ENCODE measurements at regions not wholly inside any gene's neighbourhood (a gene's known extent, or its start where the extent isn't known, plus 50 kb on each side); places are given as distances from the start of the nearest gene placed in this dataset.

DNA sequence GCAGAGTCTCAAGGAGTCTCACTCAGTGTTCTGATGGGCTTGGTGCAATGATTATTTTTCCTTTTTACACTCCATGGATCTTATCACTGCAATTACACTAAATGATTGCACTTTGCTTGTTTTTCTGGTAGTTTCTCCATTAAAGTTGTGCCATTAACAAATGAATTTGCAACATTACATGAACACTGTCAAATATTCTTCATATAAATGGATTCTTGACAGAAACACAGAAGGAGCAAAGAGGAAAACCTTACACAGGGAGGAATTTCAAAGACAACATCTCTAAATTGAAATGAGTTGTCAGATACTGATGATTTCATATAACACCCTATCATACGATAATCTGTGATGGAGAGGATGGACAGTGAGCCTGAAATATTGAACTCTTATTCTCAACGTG is 65.4 kb upstream of the CHST9 start:
- no peak overlapping the region for H3K27ac ChIP-seq
- POLR2A ChIA-PET (ENCODE audit: low non-redundant PET) = no interaction called here
- CTCF ChIA-PET = no interaction called here
- no peak for DNase-seq (ENCODE audit: low spot score)
- TF ChIP-seq CTCF (conservative IDR thresholded peaks at IDR 0.05; ENCODE audit: low read depth) = no peak

GRCh38 chr18:27249933-27250332 is 64.8 kb upstream of the CHST9 start:
- ChIA-PET POLR2A (ENCODE audit: low non-redundant PET) (no interaction called here), CTCF (interaction anchor here (0.7 kb wide), 1 partner anchor 29 kb away, joined by 4 read pairs; no protein-coding TSS in a partner anchor)
- TF ChIP-seq CTCF (conservative IDR thresholded peaks at IDR 0.05; ENCODE audit: low read depth) = no peak
- no peak for DNase-seq (ENCODE audit: low spot score)
- no peak overlapping the region for H3K27ac ChIP-seq

DNA sequence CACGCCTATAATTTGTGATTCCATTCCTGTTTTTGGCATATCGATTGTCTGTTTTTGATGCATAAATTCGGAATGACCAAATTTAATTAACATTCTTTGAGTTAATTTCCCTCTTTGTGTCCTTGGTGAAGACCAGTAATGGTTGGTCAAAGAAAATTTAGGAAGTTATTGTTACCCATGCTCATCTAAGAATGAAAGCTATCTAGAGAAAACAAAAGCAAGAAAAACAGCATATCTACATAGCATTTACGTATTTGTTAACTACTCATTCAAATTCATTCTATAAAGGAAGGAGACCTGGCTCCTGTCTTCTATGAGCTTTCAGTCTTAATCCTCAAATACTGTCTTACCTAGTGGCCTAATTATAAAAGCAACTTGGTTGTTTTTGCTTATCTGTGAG is 59.2 kb upstream of the CHST9 start:
- no peak overlapping the region for H3K27ac ChIP-seq
- no peak for DNase-seq (ENCODE audit: low spot score)
- TF ChIP-seq CTCF (conservative IDR thresholded peaks at IDR 0.05; ENCODE audit: low read depth) = no peak
- ChIA-PET POLR2A (ENCODE audit: low non-redundant PET) (no interaction called here), CTCF (no interaction called here)

GRCh38 chr18:27242392-27243047 is 57.4 kb upstream of the CHST9 start:
- ChIA-PET POLR2A (ENCODE audit: low non-redundant PET) (no interaction called here), CTCF (no interaction called here)
- no peak for DNase-seq (ENCODE audit: low spot score)
- TF ChIP-seq CTCF (conservative IDR thresholded peaks at IDR 0.05; ENCODE audit: low read depth) = no peak
- no peak overlapping the region for H3K27ac ChIP-seq

- ChIA-PET CTCF (no interaction called here), POLR2A (ENCODE audit: low non-redundant PET) (no interaction called here)
- DNase-seq (ENCODE audit: low spot score) = no peak
- H3K27ac ChIP-seq = no peak overlapping the region
- TF ChIP-seq CTCF (conservative IDR thresholded peaks at IDR 0.05; ENCODE audit: low read depth) = no peak
Measured at GRCh38 chr18:27240383-27240782, 55.3 kb upstream of the CHST9 start.

DNA sequence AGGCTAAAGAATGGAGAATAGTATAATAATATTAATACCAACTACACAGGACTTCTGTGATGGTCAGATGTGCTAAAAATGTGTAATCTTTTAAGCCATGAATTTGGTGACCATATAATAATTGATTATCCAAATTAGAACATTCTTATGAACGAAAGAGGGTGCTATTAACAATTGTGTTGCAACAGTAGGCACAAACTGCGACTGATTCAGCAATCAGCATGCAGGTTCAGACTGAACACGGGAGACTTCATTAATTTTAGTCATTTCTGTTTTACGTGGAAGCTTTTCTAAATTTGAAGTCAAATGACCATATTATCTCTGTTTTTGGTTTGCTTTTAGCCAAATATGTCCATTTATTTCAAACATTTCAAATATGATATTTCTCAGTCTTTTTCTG is 54.6 kb upstream of the CHST9 start:
- no peak for TF ChIP-seq CTCF (conservative IDR thresholded peaks at IDR 0.05; ENCODE audit: low read depth)
- CTCF ChIA-PET = no interaction called here
- H3K27ac ChIP-seq = no peak overlapping the region
- DNase-seq (ENCODE audit: low spot score) = no peak
- POLR2A ChIA-PET (ENCODE audit: low non-redundant PET) = no interaction called here

All from RWPE1 (cell line).